H1 (cell line): ENCODE measurements at regions not wholly inside any gene's neighbourhood (a gene's known extent, or its start where the extent isn't known, plus 50 kb on each side); places are given as distances from the start of the nearest gene placed in this dataset.

Source experiments
- ASH2L ChIP-seq: fragments of 200-600, 300-600 bp; sonication (generic); IDR thresholded peaks from one replicate; pipeline ENCODE4 v1.7.1; 2017; ENCODE audit warnings: low read length
- ATF2 ChIP-seq: IDR thresholded peaks from 2 replicates; pipeline ENCODE4 v1.6.1; 2012; ENCODE audit warnings: low read length, inconsistent platforms
- BACH1 ChIP-seq: IDR thresholded peaks from 2 replicates; pipeline ENCODE4 v1.6.1; 2012; ENCODE audit warnings: low read length, improper control_type of control experiment
- CHD7 ChIP-seq: fragments of 300-600 bp; sonication (generic); IDR thresholded peaks from 2 replicates; pipeline ENCODE4 v1.7.1; 2012; ENCODE audit warnings: low read length, moderate library complexity, mild to moderate bottlenecking, inconsistent platforms; ENCODE audit not compliant: insufficient replicate concordance
- CREB1 ChIP-seq: IDR thresholded peaks from 2 replicates; pipeline ENCODE4 v1.6.1; 2012; ENCODE audit warnings: inconsistent platforms
- RXRA ChIP-seq: IDR thresholded peaks from 2 replicates; pipeline ENCODE4 v1.6.1; 2011; ENCODE audit warnings: low read depth, mild to moderate bottlenecking, low read length, moderate library complexity; ENCODE audit not compliant: insufficient read depth
- TAF1 ChIP-seq: IDR thresholded peaks from 2 replicates; pipeline ENCODE4 v1.6.1; 2011; ENCODE audit warnings: mild to moderate bottlenecking, low read depth, low read length
- TCF12 ChIP-seq: IDR thresholded peaks from 2 replicates; pipeline ENCODE4 v1.6.1; 2011; ENCODE audit warnings: low read depth, mild to moderate bottlenecking, low read length
- TF ChIP-seq, protein P1 (sequence below): IDR thresholded peaks from 2 replicates; pipeline ENCODE4 v1.6.1; 2012; ENCODE audit warnings: inconsistent platforms

- TF ChIP-seq CHD7 (no peak), ASH2L (no peak), ATF2 (no peak), TAF1 (no peak), BACH1 (no peak), CREB1 (no peak), TCF12 (no peak), RXRA (no peak)
- TF ChIP-seq, protein P1, sequence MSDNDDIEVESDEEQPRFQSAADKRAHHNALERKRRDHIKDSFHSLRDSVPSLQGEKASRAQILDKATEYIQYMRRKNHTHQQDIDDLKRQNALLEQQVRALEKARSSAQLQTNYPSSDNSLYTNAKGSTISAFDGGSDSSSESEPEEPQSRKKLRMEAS = no peak
These were observed 247.2 kb upstream of the CADM1 start (continued) for GRCh38 chr11:115751243-115752015.
